HCT116 (cell line): ENCODE measurements at regions not wholly inside any gene's neighbourhood (a gene's known extent, or its start where the extent isn't known, plus 50 kb on each side); places are given as distances from the start of the nearest gene placed in this dataset.
A peak's percentile ranks its signal among the peaks of the same experiment; 100 is the strongest.

Experiments
- ATAC-seq: fragments of 200-7000 bp; cut with Tn5 transposase; 2 replicates; pipeline ENCODE4 v1.9.1; 2020; ENCODE audit warnings: mild to moderate bottlenecking, moderate library complexity
- BruUV-seq: library from RNA; stranded (reverse); fragments of 400-500 nt; replicated peaks from 2 replicates; lab custom pipeline; 2021; lab: Mats Ljungman, UMichigan
- CTCF ChIA-PET: fragments of 300-600 bp; sonication (Branson Sonifier 250); formaldehyde crosslinking; loops from one replicate; lab custom pipeline; 2021; ENCODE audit warnings: antibody characterized with exemption; lab: Charles Lee
- POLR2A ChIA-PET: fragments of 300-600, 350-600 bp; sonication (Branson Sonifier 250); formaldehyde crosslinking; loops from one replicate; lab custom pipeline; 2021; ENCODE audit warnings: antibody characterized with exemption; lab: Charles Lee
- RAD21 ChIA-PET, 2 experiments: fragments of 300-600 bp; sonication (Branson Sonifier 250); formaldehyde crosslinking; loops; one replicate each; lab custom pipeline; 2023; ENCODE audit warnings: low total read pairs in 2 of 2; ENCODE audit not compliant: uncharacterized antibody in 2 of 2, unreplicated experiment in 2 of 2, low non-redundant PET in 1 of 2; lab: Charles Lee
- DNase-seq: peaks from one replicate; pipeline ENCODE4 v3.0.0-alpha.2; 2010; ENCODE audit warnings: low read depth, low spot score
- H2AFZ ChIP-seq: fragments of 200-600 bp; shearing (Covaris generic), sonication (generic); 2 replicates; pipeline ENCODE4 v1.6.1; 2017; ENCODE audit warnings: low read depth, mixed run types, mixed read lengths, antibody characterized with exemption, low read length; ENCODE audit not compliant: poor library complexity, severe bottlenecking
- H3K27ac ChIP-seq: 2 replicates; pipeline ENCODE4 v1.5.1; 2012; ENCODE audit warnings: low read depth, low read length
- H3K27me3 ChIP-seq: fragments of 200-600 bp; sonication (generic); 2 replicates; pipeline ENCODE4 v1.6.1; 2016; ENCODE audit warnings: mixed run types, low read length, mixed read lengths; ENCODE audit not compliant: insufficient read depth
- H3K36me3 ChIP-seq, 2 experiments: fragments of 200-500 bp in 1 of 2; fragments of 200-600 bp in 1 of 2; sonication (Bioruptor generic) in 1 of 2; sonication (generic) in 1 of 2; 2 replicates each; pipeline versions ENCODE4 v1.5.1 to v1.6.1; 2014 to 2016; ENCODE audit warnings: low read length in 2 of 2, inconsistent platforms in 1 of 2, mixed read lengths in 1 of 2, mixed run types in 1 of 2; ENCODE audit not compliant: insufficient read depth in 2 of 2, control insufficient read depth in 1 of 2
- H3K4me1 ChIP-seq, 2 experiments: fragments of 200-600 bp in 1 of 2; sonication (generic) in 1 of 2; 2 replicates each; pipeline versions ENCODE4 v1.5.1 to v1.6.1; 2012 to 2017; ENCODE audit warnings: low read length in 2 of 2, inconsistent platforms in 1 of 2, mild to moderate bottlenecking in 1 of 2, mixed read lengths in 1 of 2, mixed run types in 1 of 2, moderate library complexity in 1 of 2; ENCODE audit not compliant: insufficient read depth in 2 of 2, control insufficient read depth in 1 of 2
- H3K4me2 ChIP-seq: fragments of 200-600 bp; sonication (generic); 2 replicates; pipeline ENCODE4 v1.6.1; 2017; ENCODE audit warnings: mixed run types, low read length, mixed read lengths
- H3K4me3 ChIP-seq, 2 experiments: fragments of 200-600 bp in 1 of 2; sonication (generic) in 1 of 2; replicated peaks in 1 of 2; 2 replicates each; pipeline ENCODE4 v1.5.1; 2011 to 2016; ENCODE audit warnings: low read length in 2 of 2, control low read depth in 1 of 2, low read depth in 1 of 2, mild to moderate bottlenecking in 1 of 2, mixed read lengths in 1 of 2, mixed run types in 1 of 2
- H3K79me2 ChIP-seq: fragments of 200-600 bp; sonication (generic); 2 replicates; pipeline ENCODE4 v1.6.1; 2017; ENCODE audit warnings: mild to moderate bottlenecking, mixed run types, low read length, moderate library complexity, mixed read lengths; ENCODE audit not compliant: insufficient read depth
- H3K9ac ChIP-seq: fragments of 200-600 bp; sonication (generic); 2 replicates; pipeline ENCODE4 v1.6.1; 2016; ENCODE audit warnings: low read length, mixed read lengths
- H3K9me2 ChIP-seq: fragments of 200-600 bp; sonication (generic), shearing (Covaris generic); 2 replicates; pipeline ENCODE4 v1.6.1; 2017; ENCODE audit warnings: mixed run types, mild to moderate bottlenecking, moderate library complexity; ENCODE audit not compliant: insufficient read depth
- H3K9me3 ChIP-seq, 2 experiments: fragments of 200-500 bp in 1 of 2; fragments of 200-600 bp in 1 of 2; sonication (Bioruptor generic) in 1 of 2; sonication (generic) in 1 of 2; 2 replicates each; pipeline ENCODE4 v1.6.1; 2014 to 2017; ENCODE audit warnings: low read length in 2 of 2, mixed read lengths in 2 of 2, inconsistent platforms in 1 of 2, low read depth in 1 of 2, mild to moderate bottlenecking in 1 of 2, mixed run types in 1 of 2, moderate library complexity in 1 of 2; ENCODE audit not compliant: control insufficient read depth in 1 of 2, insufficient read depth in 1 of 2
- H4K20me1 ChIP-seq: fragments of 200-600 bp; sonication (generic), shearing (Covaris generic); 2 replicates; pipeline ENCODE4 v1.6.1; 2017; ENCODE audit warnings: mixed run types, mild to moderate bottlenecking, moderate library complexity; ENCODE audit not compliant: insufficient read depth
- ATF3 ChIP-seq: IDR thresholded peaks from 2 replicates; pipeline ENCODE4 v1.6.1; 2012
- CEBPB ChIP-seq: IDR thresholded peaks from 2 replicates; pipeline ENCODE4 v1.6.1; 2012; ENCODE audit warnings: low read depth
- CTCF ChIP-seq, 3 experiments: fragments of 200-600 bp in 1 of 3; sonication (generic) in 1 of 3; IDR thresholded peaks in 2 of 3; conservative IDR thresholded peaks in 1 of 3; 2 replicates each; pipeline ENCODE4 v1.5.1; 2012 to 2017; ENCODE audit warnings: low read depth in 2 of 3, low read length in 2 of 3, antibody characterized with exemption in 1 of 3, borderline replicate concordance in 1 of 3, control low read depth in 1 of 3, mild to moderate bottlenecking in 1 of 3, mixed read lengths in 1 of 3, mixed run types in 1 of 3, moderate library complexity in 1 of 3; ENCODE audit not compliant: insufficient read depth in 1 of 3
- EGR1 ChIP-seq: IDR thresholded peaks from 2 replicates; pipeline ENCODE4 v1.6.1; 2012; ENCODE audit warnings: low read depth
- EZH2phosphoT487 ChIP-seq: fragments of 200-600 bp; IDR thresholded peaks from 2 replicates; pipeline ENCODE4 v1.6.1; 2018; ENCODE audit warnings: antibody characterized with exemption, borderline replicate concordance
- RAD21 ChIP-seq: IDR thresholded peaks from 2 replicates; pipeline ENCODE4 v1.6.1; 2012; ENCODE audit warnings: low read depth, mild to moderate bottlenecking
- REST ChIP-seq: IDR thresholded peaks from 2 replicates; pipeline ENCODE4 v1.6.1; 2012; ENCODE audit warnings: low read depth
- intact Hi-C: fragments of 100-400 bp; cut with micrococcal nuclease; formaldehyde crosslinking; loops from 2 replicates; pipeline ENCODE4 v1.10.0; 2022

GRCh38 chr17:33778505-33779233, 476.4 kb upstream of the CCL2 start (continued):
- TF ChIP-seq REST (no peak), EZH2phosphoT487 (no peak), CEBPB (no peak), EGR1 (no peak)

GRCh38 chr17:33779234-33779591, 475.9 kb upstream of the CCL2 start:
- ATAC-seq (0 out of 2 replicates have a peak, but pooled peaks have one; percentile 22), DNase-seq (peak; percentile 15)
- RAD21 ChIA-PET: no interaction called here
- Histone ChIP-seq H3K4me3 (no peak overlapping the region), H3K9me3 (no peaks in the 10 kb centered on the region; a peak in 1 of 4 replicates), H3K9me2 (no peaks in the 10 kb centered on the region), H3K36me3 (no peaks in the 10 kb centered on the region), H3K27ac (no peak overlapping the region), H3K4me1 (no peaks in the 10 kb centered on the region), H3K4me2 (no peak overlapping the region), H3K9ac (no peak overlapping the region), H4K20me1 (no peaks in the 10 kb centered on the region), H2AFZ (no peak overlapping the region), H3K79me2 (no peaks in the 10 kb centered on the region), H3K27me3 (no peaks in the 10 kb centered on the region)
- no TSS peak for BruUV-seq
- CTCF ChIA-PET: no interaction called here
- TF ChIP-seq EZH2phosphoT487 (no peak), ATF3 (no peak), CTCF (IDR thresholded peaks at IDR 0.05 in 2 of 3, conservative IDR thresholded peaks at IDR 0.05 in 1 of 3; ENCODE audit: borderline replicate concordance in 1 of 3, insufficient read depth in 1 of 3, low read depth in 2 of 3, low read length in 2 of 3) (peak; percentile 32 to 90 (median 77); a peak in 5 of 6 replicates), RAD21 (peak; percentile 40; the same call in 1 of the 2 replicates)
- intact Hi-C loops: loop anchor here (1.0 to 2.0 kb wide), 2 partner anchors 368 to 582 kb away; no protein-coding TSS in a partner anchor
- POLR2A ChIA-PET: no interaction called here
